Islet of Langerhans (tissue), 1 donor: ENCODE measurements at regions not wholly inside any gene's neighbourhood (a gene's known extent, or its start where the extent isn't known, plus 50 kb on each side); places are given as distances from the start of the nearest gene placed in this dataset.
"Not testable (repeated sequence)": the region's sequence is repeated elsewhere in the genome, so short reads cannot be mapped to it uniquely, and the experiment has no call there.

Experiments
- FAIRE-seq: peaks from one replicate; lab custom pipeline; 2011; peaks lifted over from hg19 to GRCh38; lab: Jason Lieb, UNC

DNA sequence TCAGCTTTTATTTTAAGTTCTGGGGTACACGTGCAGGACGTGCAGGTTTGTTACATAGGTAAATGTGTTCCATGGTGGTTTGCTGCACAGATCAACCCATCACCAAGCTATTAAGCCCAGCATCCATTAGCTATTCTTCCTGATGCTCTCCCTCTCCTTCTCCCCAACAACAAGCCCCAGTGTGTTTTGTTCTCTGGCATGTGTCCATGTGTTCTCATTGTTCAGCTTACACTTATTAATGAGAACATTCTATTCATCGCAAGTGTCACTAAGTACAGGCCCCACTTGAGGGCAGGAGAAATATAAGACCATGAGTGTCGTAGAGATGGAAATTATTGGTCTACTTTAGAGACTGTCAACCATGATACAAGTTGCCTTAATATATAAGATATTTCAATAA, 615.1 kb downstream of the CDH8 start:
- no peak for FAIRE-seq

GRCh38 chr16:61419791-61420190, 616.4 kb downstream of the CDH8 start:
- no peak for FAIRE-seq

DNA sequence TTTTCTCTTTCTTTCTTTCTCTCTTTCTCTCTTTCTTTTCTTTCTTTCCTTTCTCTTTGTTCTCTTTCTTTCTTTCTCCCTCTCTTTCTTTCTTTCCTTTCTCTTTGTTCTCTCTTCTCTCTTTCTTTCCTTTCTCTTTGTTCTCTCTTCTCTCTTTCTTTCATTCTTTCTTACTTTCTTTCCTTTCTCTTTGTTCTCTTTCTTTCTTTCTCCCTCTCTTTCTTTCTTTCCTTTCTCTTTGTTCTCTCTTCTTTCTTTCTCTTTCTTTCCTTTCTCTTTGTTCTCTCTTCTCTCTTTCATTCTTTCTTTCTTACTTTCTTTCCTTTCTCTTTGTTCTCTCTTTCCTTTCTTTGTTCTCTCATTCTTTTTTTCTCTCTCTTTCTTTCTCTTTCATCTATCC, 617.4 kb downstream of the CDH8 start:
- not testable (repeated sequence) for FAIRE-seq

DNA sequence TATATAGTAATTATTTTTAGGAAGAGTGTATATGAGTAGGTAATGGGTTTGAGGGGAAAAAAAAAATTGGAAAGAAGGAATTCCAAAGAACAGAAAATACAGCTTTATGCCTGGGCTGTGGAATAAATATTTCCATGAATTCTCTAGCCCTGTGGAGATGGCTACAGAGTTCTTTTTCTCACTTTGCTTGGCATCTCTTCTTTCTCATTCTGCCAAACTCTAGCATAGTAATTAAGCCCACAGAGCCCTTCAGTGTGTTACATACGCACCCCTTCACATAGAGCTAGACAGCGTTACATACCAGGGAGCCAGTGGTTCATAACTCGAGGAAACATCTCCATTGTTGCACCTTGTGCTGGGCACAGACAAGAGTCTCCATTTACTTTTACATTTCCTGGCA, 621.1 kb downstream of the CDH8 start:
- FAIRE-seq, result no peak

- no peak for FAIRE-seq
Measured at GRCh38 chr16:61413021-61413420, 623.2 kb downstream of the CDH8 start.

DNA sequence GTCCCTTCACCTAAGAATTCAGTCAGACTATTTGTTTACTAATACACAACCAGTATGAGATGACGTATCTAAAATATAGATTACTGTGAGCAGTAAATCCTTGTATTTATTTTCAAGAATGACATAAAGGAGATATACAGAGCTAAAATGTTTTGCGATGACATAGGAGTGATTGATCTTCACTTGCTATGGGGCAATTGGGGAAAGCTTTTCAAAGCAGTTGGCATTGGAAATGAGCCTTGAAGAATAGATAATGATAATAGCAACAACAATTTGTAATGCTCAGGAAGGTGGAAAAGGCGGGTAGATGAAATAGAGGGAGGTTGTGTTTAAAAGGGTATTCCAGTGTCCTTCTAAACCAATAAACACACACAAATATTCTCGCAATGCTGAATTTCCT, 623.7 kb downstream of the CDH8 start:
- FAIRE-seq, result no peak

DNA sequence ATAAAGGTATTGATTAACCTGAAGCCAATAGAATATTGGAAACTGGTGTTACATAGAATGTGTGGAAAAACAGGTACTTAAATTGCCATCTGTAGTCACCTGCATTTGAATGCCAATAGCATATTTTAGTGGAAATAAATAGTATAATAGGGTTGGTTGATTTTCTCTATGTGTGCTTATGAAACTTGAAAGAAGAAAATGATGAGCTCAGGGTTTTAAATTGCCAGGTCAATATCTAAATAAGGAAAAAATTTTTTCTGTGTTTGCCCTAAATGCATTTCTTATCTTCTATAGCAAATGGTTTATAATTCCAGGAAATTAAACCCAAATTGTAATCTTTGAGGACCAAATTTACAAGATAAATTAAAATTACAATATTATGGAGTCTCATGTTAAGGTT, 626.6 kb downstream of the CDH8 start:
- FAIRE-seq, result peak; percentile 30

DNA sequence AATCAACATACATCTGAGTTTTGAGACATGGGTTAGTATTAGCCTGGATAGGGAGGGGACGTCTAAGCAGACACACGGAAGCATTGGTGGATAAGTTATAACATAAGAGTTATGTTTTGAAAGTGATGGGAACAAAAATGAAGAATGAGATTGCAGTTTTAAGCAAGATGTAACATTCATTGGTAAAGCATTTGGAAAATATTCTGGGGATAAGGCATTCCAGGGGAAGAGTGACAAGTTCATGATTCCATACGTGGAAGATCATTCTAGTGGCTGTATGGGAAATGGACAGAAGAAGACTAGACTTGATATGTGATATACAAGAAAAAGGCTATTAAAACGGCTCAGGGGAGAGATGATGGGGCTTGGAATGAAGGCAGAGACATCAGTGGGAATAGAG, 632.9 kb downstream of the CDH8 start:
- FAIRE-seq, result no peak

DNA sequence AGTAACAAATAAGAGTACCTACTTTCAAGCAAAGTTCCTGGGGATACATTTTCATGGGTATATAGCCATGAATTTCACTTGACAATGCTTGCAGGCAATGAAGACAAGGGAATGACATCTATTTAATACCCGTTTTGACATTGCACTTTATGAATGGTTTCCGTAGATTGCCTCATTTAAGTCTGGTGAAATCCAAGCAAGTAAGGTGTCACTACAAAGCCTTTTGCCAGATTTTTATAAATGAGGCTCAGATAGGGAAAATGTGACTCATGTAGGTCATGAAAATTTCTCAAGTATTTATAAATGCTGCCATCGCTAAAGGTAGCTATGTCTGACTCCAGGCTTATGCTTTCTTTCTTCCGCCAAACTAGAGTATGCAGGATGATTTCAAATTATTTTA, 644.3 kb downstream of the CDH8 start:
- no peak for FAIRE-seq

- FAIRE-seq, result no peak
Measured at GRCh38 chr16:61390965-61391637, 645.1 kb downstream of the CDH8 start.

DNA sequence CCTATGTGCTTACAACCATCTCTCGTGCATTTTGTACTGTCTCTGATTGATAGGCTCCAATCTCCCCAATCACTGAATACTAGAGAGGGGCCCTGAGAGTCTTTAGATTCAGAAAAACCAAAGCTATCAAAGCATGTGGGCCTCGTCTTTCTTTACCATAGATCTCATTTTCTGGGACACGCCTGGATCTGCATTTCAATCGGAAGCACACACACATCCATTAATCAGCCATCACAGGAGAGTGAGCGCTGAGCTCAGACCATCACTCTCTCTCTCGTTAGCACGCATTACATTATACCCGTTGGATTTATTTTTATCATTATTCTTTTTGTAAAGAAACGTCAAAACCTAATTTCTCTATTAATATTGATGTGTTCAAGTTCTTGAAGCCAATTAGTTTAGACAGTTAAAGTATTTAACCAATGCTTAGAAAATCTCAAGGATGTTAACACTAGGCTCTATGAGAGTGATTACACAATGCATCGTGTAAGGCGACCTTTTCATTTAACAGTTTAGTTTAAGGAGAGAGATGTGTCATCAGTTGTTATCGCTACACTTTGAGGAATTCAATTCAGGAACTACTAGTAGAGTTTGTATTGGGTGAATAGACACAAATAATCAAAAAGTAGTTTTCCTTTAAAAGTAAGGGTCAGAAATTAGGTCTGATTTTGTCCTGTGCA, 650.7 kb downstream of the CDH8 start:
- no peak for FAIRE-seq

GRCh38 chr16:61382435-61382834, 653.8 kb downstream of the CDH8 start:
- FAIRE-seq, result no peak

DNA sequence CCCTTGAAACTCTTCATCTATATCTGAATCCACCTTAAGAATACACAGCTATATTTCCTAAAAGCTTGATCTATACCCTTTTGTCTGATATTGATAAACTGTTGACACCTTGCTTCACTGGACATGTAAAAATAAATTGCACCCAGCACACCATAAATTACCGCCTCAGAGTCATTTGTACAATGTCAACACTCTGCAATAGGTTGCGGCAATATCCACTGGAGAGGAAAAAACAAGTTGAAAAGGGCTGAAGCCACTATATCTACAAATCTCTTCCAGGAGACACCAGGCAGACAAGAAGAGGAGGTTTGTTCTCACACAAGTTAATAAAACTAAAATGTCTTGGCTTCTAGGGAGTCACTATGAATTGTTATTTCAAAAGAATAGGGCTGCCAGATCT, 656.9 kb downstream of the CDH8 start:
- no peak for FAIRE-seq

DNA sequence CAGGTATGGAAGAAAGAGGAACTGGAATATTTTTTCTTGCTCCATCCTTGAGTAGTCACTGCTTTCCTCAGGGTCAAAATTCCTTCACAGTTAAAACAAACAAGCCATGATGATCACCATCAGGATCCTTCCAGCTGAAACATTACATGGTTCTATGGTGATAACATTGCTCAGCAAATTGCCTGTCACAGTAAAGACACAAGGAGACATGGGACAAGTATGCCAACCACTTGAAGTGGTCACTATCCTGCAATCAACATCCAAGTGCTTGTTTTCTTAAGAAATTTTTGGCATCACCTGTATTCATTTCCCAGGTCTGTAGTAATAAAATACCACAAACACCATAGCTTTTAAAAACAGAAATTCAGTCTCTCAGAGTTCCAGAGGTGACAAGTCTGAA, 662.2 kb downstream of the CDH8 start:
- FAIRE-seq, result no peak

GRCh38 chr16:61371881-61372280, 664.4 kb downstream of the CDH8 start:
- FAIRE-seq, result no peak

DNA sequence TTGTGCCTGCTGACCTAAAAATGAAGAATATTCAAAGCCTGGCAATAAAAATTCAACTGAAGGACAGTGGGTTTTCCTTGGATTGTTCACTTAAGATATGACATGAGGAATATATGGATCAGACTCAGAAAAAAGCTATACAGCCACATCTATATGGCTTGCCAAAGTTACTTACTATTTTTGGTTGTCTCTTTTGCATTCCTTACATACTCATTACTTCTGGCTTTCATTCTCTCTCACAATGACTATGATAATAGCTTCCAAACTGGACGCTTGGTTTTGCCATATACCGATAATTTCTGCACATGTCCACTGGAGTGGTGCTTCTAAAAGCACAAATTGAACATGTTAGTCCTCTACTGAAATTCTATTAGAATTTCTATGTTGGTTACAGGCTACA, 664.9 kb downstream of the CDH8 start:
- FAIRE-seq, result no peak

- no peak for FAIRE-seq
Measured at GRCh38 chr16:61370564-61370963, 665.7 kb downstream of the CDH8 start.

GRCh38 chr16:61366006-61366405, 670.2 kb downstream of the CDH8 start:
- no peak for FAIRE-seq

DNA sequence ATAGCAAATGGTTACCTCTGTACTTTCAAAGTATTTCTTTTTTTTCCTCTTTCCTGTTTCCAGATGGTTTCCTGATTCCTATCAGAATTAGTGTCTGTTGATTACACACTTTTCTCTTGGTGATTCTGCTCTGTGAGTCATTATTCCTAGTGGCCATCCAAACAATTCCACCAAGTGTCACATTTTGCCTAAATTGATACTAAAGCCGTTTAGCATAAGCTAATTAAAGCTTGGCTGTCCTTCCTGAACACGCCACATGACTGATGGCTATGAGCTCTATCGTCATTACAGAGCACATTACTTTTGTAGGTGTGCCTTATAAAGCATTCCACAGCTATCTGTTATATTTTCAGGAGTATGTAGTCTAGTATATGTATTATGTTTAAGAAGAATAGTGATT, 671.2 kb downstream of the CDH8 start:
- no peak for FAIRE-seq

GRCh38 chr16:61362585-61362984, 673.7 kb downstream of the CDH8 start:
- FAIRE-seq, result no peak

DNA sequence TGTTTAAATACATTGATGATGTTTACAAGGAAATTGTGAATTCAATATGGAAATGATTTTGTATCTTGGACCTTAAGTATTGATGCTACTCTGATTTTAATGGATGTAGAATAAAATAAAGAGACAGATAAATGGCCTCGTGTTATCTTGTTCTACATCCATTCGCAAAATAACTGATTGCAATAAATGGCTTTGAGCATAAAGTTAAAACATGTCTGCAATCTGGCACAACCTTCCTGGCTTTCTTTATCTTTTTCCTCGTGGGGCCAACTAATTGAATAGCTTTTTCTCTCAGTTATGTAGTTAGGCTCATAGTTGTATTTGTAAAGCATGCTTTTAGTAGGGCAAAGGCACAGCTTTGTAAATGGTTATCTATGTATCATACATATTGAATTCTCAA, 691.4 kb downstream of the CDH8 start:
- no peak for FAIRE-seq

- FAIRE-seq, result no peak
Measured at GRCh38 chr16:61332461-61332860, 703.8 kb downstream of the CDH8 start.

DNA sequence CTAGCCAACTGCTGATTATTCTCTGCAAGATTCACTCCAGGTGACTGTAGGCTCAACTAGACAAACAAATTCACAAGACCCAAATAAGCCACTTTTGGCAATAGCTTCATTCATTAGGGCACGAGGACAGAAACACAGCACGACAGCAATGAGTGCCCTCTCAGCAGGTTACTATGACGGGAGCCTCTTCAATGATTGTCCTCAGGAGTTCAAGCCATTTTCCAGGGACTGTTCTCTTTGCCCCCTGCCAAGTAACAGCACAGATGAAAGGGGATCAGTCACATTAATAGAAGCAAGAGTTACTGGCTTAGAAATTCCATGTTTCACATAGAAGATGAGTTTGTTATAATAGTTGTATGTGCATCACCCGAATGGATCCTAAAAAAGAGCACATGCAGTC, 712.2 kb downstream of the CDH8 start:
- FAIRE-seq, result no peak

GRCh38 chr16:61323456-61323855, 712.8 kb downstream of the CDH8 start:
- FAIRE-seq, result no peak
